Adrenal gland (tissue), 5 donors: ENCODE measurements at regions not wholly inside any gene's neighbourhood (a gene's known extent, or its start where the extent isn't known, plus 50 kb on each side); places are given as distances from the start of the nearest gene placed in this dataset.

Experiments used
- CTCF ChIP-seq, 6 experiments: fragments of 450-650 bp in 4 of 6; fragments of 200-600 bp in 2 of 6; sonication (generic) in 1 of 6; IDR thresholded peaks; 1 replicate in 5 of 6; 2 replicates in 1 of 6; pipeline versions ENCODE4 v1.5.1 to v1.8.0; 2016 to 2021; ENCODE audit warnings: antibody characterized with exemption in 6 of 6, mild to moderate bottlenecking in 2 of 6, moderate library complexity in 1 of 6
- POLR2A ChIP-seq, 2 donors: fragments of 450-650 bp; IDR thresholded peaks; one replicate each; pipeline ENCODE4 v1.6.1; 2017; ENCODE audit warnings: antibody characterized with exemption in 2 of 2, mild to moderate bottlenecking in 2 of 2, moderate library complexity in 1 of 2
- donor health status: DM: no; HTN: no; CAD: no.

GRCh38 chr11:96627376-96627775 lies 237.6 kb downstream of the JRKL start:
- TF ChIP-seq CTCF (IDR thresholded peaks at IDR 0.05) (no peak), POLR2A (IDR thresholded peaks at IDR 0.05) (no peak)
